ENCODE measurements at regions not wholly inside any gene's neighbourhood (a gene's known extent, or its start where the extent isn't known, plus 50 kb on each side); places are given as distances from the start of the nearest gene placed in this dataset.
"Not testable (repeated sequence)": the region's sequence is repeated elsewhere in the genome, so short reads cannot be mapped to it uniquely, and the experiment has no call there.

DNA sequence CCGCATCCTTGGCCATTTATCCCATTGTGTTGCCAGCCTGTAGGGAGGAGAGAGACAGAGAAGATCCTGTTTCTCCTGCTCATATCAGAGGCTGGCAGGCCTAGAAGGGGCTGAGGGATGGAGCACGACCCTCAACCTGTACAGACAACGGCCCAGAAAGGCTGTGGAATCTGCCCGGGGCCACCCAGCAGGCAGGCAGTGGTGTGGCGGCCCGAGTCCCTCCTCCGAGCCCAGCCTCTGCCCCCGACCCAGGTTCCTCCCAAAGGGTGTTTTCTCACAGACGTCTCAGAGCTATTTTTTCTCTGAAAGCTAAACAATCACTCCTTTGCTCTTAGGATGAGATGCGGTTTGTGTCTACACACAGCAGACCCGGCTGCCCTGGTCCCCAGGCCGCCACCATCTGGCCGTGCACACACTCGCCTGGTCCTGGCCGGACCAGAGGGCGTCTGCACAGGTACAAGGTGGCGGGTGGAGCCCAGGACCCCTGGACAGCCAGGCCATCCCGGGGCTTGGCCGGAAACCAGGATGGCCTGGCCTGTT, 69.3 kb downstream of the FOXL3 start:
- H3K27me3 ChIP-seq = no peaks in the 10 kb centered on the region
- no peaks in the 10 kb centered on the region for H3K36me3 ChIP-seq
- H3K4me1 ChIP-seq (ENCODE audit: insufficient read depth) = no peaks in the 10 kb centered on the region
- TF ChIP-seq POLR2A (IDR thresholded peaks at IDR 0.05) (no peak), EP300 (IDR thresholded peaks at IDR 0.05) (no peak)
- TF ChIP-seq, protein P1, sequence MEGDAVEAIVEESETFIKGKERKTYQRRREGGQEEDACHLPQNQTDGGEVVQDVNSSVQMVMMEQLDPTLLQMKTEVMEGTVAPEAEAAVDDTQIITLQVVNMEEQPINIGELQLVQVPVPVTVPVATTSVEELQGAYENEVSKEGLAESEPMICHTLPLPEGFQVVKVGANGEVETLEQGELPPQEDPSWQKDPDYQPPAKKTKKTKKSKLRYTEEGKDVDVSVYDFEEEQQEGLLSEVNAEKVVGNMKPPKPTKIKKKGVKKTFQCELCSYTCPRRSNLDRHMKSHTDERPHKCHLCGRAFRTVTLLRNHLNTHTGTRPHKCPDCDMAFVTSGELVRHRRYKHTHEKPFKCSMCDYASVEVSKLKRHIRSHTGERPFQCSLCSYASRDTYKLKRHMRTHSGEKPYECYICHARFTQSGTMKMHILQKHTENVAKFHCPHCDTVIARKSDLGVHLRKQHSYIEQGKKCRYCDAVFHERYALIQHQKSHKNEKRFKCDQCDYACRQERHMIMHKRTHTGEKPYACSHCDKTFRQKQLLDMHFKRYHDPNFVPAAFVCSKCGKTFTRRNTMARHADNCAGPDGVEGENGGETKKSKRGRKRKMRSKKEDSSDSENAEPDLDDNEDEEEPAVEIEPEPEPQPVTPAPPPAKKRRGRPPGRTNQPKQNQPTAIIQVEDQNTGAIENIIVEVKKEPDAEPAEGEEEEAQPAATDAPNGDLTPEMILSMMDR (IDR thresholded peaks at IDR 0.05) = no peak
- no peak for DNase-seq
- intact Hi-C loops (cut with DNase I) = no loop called here
- no peak overlapping the region for H3K27ac ChIP-seq
- no peak overlapping the region for H3K4me3 ChIP-seq
- no peaks in the 10 kb centered on the region for H3K9me3 ChIP-seq
- 72 to 78% (median 78%) methylated on average over 18 to 19 of the region's 19 CpGs for WGBS, 3 donors

DNA sequence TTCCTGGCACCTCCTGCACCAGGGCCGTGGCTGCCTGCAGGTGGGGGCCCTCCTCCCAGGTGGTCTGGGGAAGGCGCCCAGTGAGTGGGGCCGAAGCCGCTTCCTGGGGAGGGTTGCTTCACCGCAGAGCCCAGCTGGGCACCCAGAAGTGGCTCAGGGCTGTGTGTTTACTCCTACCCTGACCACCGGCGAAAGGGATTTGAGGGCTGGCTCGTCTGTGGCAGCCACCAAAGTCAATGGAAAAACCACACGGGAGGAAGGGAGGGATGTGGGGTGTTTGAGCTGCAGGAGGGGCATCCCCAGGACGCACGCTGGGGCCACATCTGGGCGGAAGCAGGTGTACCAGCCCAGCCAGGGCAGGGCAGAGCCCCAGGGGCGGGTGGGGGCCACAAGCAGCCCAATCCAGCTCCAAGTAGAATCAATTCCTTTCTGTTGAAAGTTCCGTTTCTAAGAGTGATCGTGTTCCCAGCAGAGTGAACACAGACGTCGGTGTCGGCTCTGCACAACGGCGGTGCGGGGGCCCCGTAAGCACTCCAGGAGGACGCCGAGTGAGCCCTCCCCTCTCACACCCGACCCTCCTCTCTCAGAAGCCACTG, 69.9 kb downstream of the FOXL3 start:
- Histone ChIP-seq H3K9me3 (no peaks in the 10 kb centered on the region), H3K36me3 (no peaks in the 10 kb centered on the region), H3K4me1 (ENCODE audit: insufficient read depth) (no peaks in the 10 kb centered on the region), H3K4me3 (no peak overlapping the region), H3K27ac (no peak overlapping the region), H3K27me3 (no peaks in the 10 kb centered on the region)
- TF ChIP-seq EP300 (IDR thresholded peaks at IDR 0.05) (no peak), POLR2A (IDR thresholded peaks at IDR 0.05) (no peak)
- TF ChIP-seq, protein P1 (IDR thresholded peaks at IDR 0.05) = no peak
- 67 to 71% (median 69%) methylated on average over 24 to 25 of the region's 25 CpGs for WGBS, 3 donors
- intact Hi-C loops (cut with DNase I) = no loop called here
- DNase-seq = no peak

DNA sequence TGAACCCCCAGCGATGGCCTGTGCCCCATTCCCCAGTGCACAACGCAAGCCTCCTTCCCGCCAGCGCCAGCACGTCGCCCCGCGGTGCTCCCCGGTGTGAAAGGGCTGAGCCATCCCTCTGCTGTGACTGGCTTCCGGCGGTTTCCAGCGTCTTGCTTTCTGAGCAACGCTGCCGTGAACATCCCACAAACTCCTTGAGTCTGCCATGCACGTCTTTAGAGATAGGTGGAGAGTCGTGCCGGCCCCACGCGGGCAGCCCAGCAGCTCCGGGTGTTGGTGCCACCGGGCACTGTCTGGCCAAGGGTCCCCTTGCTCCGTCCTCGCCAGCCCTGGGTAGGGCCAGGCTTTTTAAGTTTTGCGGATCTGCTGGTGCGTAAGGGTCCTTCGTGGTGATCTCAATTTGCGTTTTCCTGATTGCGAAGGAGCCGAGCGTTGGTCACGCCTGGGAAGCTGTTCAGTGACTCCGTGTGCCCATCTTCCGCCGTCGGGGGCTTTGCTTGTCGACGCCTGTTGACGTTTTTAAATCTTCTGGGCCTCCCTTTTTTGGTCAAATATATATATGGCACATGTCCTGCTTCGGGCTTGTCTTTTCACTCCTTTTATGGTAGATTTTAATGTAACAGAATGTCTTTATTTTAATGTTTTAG, 70.6 kb downstream of the FOXL3 start:
- WGBS, 3 donors = 79 to 83% (median 81%) methylated on average over 39 of the region's 39 CpGs
- no peaks in the 10 kb centered on the region for H3K27me3 ChIP-seq

DNA sequence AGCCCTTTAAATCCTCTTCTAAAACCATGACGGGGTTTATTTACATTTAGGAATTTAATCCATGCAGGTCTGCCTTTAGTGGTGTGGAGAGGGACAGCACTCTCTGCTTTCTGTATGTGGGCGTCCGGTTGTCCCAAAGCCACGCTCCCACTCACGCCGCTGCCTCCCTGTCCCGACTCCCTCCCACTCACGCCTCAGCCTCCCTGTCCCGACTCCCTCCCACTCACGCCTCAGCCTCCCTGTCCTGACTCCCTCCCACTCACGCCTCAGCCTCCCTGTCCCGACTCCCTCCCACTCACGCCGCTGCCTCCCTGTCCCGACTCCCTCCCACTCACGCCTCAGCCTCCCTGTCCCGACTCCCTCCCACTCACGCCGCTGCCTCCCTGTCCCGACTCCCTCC, 71.2 kb downstream of the FOXL3 start:
- H3K4me3 ChIP-seq; H3K9me3 ChIP-seq; H3K27me3 ChIP-seq; H3K27ac ChIP-seq; intact Hi-C loops (cut with DNase I); H3K4me1 ChIP-seq (ENCODE audit: insufficient read depth); DNase-seq; H3K36me3 ChIP-seq: not testable (repeated sequence)
- 36 to 43% (median 41%) methylated on average over 12 to 16 of the region's 20 CpGs for whole genome bisulfite sequencing, 3 donors

More for the DNA sequence above, 70.6 kb downstream of the FOXL3 start:
- intact Hi-C loops (cut with DNase I) = no loop called here
- no peak for DNase-seq
- Histone ChIP-seq H3K36me3 (no peaks in the 10 kb centered on the region), H3K4me3 (no peak overlapping the region), H3K4me1 (ENCODE audit: insufficient read depth) (no peaks in the 10 kb centered on the region), H3K27ac (no peak overlapping the region), H3K9me3 (no peaks in the 10 kb centered on the region)
- TF ChIP-seq, protein P1 (IDR thresholded peaks at IDR 0.05) = no peak
- TF ChIP-seq EP300 (IDR thresholded peaks at IDR 0.05) (no peak), POLR2A (IDR thresholded peaks at IDR 0.05) (no peak)
